Endometrial microvascular endothelial cells (primary cell): ENCODE measurements at regions not wholly inside any gene's neighbourhood (a gene's known extent, or its start where the extent isn't known, plus 50 kb on each side); places are given as distances from the start of the nearest gene placed in this dataset.

Source experiments
- in situ Hi-C: cut with HindIII; loops from 2 replicates; pipeline ENCODE4 v1.10.0; 2017; ENCODE audit warnings: low sequenced_read_pairs, low pct_unique_long_range_greater_than_20kb; ENCODE audit errors: inconsistent ontology term

GRCh38 chr5:115351356-115352195 lies 55.1 kb upstream of the CCDC112 start:
- in situ Hi-C loops = no loop called here

GRCh38 chr5:115350894-115351293 lies 54.4 kb upstream of the CCDC112 start:
- in situ Hi-C loops = no loop called here

- in situ Hi-C loops = no loop called here
Observed at GRCh38 chr5:115349001-115349817, 52.8 kb upstream of the CCDC112 start.

- in situ Hi-C loops = no loop called here
Observed at GRCh38 chr5:115348175-115348574, 51.7 kb upstream of the CCDC112 start.
